IPS-NIHi7 (cell line): ENCODE measurements at regions not wholly inside any gene's neighbourhood (a gene's known extent, or its start where the extent isn't known, plus 50 kb on each side); places are given as distances from the start of the nearest gene placed in this dataset.

ENCODE experiments used
- DNase-seq: peaks from one replicate; pipeline ENCODE4 v3.0.0; 2012; ENCODE audit warnings: mixed read lengths; ENCODE audit errors: extremely low spot score

DNA sequence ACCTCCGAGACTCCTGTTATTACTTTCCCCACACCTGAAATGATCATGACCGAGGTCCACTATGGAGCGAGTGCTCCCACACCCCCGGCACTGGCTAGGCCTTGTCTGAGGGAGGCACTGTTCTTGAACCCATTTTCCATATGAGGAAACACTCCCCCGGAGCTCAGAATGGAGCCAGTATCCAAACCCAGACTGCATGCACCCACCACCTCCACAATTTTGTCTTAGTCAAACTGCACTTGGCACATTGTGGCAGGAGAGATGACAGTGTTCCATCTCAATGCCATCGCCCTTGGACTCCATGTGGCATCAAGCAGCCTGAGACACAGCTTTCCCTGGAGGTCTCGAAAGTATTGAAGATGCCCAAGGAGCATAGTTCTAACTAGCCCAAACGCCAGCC lies 154.1 kb downstream of the NUP210 start:
- no peak for DNase-seq

DNA sequence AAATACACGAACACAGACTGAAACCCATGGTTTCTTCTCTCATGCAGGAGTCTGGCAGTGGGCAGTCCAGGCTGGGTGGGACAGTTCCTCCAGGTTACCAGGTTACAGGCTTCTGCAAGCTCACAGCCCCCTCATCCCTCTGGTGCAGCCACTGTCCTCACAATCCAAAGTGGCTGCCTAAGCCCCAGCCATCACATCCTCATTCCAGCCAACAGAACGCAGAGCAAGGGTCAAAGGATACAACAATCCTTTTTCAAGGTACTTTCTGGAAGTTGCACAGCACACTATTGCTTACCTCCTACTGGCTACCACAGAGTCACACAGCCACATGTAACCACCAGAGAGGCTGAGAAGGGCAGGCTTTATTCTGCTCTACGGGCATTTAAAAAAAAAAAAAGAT lies 154.6 kb downstream of the NUP210 start:
- DNase-seq, result no peak

DNA sequence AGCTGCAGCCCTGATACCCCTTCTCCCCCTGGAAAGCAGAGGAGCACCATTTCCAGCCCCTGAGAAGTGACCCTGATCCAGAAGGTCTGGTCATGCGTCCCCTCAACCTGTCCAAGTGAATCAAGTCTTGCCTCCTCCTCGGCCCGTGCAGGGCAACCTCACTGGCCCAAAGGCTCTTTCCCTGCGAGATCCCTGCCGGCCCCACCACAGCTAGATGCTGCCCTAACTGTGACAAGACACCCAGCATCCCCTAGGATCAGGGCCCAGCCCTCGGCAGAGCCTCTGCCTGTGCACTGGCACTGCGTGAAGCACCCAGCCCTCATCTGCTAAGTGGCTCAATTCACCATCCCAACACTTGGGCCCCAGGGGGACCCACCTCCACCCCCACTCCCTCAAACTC lies 155.1 kb downstream of the NUP210 start:
- no peak for DNase-seq

DNA sequence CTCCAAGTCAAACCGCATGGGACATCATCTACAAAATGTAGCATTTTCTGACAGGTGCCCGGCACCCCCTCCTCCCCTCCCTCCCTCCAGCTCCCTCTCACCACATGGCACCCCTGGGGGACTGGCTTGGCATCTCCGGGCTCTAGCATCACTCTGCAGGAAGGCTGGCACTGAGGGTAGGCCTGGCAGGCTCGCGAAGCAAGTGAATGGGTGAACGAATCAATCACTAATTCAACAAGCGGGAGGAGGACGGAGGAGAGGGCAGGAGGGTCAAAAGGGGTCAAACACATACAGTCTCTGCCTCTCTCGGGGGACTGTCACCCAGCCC lies 155.7 kb downstream of the NUP210 start:
- DNase-seq, result no peak

DNA sequence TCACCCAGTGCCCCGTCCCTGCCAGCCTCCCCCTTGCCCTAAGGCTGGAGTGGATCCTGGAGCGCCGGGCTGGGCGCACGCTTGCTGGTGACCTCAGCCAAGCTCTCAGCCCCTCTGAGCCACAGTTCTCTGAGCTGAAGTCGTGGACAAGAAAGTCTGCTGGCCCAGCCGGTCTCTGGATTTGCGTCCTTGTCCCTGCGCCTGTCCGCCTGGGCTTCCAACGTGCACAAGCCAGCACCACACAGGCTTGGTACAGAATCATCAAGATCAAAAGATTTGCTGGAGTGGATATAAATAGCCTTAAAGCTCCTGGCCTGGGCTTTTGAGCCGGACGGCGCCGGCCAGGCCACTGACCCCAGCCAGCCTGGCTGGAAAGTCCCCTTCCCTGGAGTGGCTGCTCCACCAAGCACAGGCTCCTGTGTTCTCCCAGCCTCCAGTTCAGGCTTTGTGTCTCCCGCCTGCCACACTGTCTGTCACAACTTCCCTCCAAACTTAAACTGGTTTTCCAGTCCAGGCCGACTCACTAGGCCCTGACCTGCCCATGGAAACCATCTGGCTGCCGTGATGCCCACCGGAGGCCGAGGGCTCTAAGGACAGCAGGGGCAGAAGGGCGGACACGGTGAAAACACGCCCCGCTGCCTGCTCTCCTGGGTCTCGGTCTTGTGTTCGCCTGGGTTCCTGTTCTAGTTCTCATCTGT lies 156.2 kb downstream of the NUP210 start:
- no peak for DNase-seq

DNA sequence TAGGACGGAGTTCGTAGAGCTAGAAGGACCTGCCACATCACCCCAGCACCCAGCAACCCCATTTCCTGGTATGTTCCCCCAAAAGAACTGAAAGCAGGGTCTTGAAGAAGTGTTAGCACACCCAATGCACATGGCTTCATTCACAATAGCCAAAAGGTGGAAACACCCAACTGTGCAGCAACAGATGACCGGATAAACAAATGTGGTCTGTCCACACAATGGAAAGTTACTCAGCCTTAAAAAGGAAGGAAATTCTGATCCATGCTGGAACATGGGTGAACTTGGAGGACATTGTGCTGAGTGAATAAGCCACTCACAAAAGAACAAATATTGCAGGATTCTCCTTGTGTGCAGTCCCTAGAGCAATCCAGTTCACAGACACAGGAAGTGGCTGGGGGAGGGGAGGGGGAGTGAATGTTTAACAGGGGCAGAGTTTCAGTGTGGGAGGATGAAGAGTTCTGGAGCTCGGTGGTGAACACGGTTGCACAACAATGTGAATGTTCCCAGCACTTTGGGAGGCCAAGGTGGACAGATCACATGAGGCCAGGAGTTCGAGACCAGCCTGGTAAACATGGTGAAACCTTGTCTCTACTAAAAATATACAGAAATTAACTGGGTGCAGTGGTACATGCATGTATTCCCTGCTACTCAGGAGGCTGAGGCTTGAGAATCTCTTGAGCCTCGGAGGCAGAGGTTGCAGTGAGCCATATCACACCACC lies 157.5 kb downstream of the NUP210 start:
- no peak for DNase-seq

DNA sequence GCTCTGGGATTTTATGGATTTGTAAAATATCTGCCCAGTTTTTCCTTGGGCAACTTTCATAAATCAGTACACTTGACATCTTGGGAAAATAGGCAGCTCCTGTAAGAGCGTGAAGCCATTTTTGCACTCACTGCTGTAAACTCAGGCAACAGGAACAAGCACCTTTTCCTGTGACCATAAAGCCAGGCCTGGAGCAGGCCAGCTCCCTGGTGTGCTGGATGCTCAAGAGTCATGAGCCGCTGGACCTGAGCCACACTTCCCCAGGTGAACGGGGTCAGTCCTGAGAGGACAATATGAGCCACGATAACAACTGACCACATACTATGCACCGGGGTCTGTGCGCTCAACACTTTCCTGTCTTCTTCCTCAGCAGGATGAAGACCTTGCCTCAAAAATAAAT lies 158.2 kb downstream of the NUP210 start:
- no peak for DNase-seq

DNA sequence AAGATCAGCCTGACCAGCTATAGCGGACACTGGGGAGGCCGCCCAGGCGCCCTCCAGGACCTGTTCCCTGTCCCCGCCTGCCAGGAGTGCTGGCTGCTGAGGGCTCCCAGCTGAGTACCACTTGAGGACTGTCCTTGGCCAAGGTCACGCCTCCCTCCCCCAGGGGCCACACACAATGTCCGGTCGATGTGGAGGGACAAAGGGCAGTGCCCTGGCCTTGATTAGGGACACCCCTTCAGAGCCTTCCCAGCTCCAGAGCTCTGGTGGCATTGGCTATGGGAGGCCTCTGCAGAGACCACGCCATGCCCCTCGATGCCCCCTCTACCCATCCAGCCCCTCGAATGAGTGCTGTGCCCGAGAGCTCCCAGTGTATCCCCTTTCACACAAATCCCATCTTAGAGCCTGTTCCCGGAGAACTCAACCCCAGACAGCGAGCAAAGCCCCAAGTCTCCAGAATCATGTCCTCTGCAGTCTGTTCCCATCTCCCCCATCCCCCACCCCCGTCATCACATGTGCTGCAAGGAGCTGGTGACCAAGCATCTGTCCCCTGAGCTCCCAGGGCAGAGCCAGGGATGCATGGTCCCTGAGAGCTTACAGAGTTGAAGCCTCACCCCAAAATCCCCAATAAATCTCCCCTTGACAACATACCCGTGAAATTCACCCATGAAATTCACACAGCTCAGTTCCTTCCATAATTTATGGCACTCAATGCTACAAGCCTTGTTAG lies 158.9 kb downstream of the NUP210 start:
- DNase-seq, result no peak

DNA sequence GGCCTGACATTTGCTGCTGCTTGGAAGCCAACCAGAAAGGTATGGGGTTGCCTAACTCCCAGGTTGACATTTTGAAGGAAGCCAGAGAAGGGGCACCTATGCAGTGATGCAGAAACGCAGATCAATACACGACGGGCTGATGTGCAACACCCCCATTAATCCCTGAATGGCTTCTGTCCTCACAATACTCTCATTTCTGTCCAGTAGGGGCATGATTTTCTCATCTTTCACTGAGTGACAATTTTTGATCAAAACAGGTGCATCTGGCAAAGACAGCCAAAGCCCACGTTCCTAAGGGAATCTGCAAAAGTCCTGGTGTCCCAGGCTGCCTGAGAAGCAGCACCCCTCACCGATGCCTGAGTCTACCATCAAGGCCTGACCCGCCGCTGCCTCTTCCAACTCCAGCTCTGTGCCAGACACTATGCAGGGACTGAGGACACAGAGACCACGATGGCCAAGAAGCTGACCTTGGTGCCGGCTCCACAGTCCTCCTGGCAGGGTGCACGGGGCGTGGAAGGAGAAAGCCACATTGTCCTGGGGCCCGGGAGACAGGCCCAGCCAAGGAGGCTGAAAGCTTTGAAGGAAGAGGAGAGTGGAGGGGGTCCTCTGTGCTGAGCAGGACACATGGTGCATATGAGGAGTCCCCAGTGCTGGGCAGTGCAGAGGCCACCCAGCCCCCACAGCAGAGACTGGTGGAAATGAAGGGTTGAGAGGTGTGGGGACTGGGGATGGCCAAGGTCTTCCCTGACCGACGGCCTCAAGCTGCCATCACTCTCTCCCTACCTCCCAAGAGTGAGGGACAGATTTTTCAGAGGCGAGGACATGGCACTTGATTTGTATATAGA lies 159.6 kb downstream of the NUP210 start:
- DNase-seq, result no peak

DNA sequence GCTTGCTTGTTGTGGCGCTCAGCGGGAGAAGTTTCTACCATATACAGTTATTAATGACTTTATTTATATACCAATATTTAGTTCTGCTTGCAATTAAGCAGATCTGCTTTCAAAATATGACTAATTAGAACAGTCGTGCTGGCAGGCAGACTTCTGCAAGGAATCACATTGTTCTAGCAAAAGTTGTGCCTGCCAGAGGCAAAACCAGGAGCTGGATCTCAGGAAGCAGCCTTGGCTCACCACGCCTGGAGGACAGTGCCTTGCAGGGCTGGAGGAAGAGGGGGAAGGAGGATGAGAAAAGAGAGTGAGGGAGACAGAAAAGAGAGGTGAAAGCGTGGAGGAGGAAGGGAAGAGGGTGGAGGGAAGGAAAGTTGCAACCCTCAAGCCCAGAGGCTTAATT lies 160.3 kb downstream of the NUP210 start:
- DNase-seq, result no peak

DNA sequence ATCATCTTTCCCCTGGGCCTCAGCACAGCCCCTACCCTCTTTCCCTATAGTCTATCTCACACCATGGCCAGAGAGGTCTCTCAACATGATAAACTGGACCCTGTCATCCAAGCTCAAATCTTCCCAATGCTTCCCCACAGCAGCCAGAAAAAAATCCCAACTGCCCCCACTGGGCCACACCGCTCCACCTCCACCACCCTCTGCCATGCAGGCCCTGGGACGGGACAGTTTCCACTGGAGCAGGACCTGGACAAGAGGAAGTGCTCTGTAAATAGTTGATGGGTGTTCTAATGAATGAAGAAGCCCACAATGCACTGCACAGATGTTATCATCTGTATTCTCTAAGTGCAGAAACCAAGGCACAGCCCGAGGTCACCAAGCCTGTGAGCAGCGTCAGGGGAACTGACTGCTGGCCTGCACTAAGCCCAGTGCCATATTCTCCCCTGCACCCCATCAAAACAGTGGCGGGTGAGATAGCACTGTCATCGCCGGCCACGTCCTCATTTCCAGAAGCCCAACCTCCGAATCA lies 161.1 kb downstream of the NUP210 start:
- DNase-seq, result no peak

DNA sequence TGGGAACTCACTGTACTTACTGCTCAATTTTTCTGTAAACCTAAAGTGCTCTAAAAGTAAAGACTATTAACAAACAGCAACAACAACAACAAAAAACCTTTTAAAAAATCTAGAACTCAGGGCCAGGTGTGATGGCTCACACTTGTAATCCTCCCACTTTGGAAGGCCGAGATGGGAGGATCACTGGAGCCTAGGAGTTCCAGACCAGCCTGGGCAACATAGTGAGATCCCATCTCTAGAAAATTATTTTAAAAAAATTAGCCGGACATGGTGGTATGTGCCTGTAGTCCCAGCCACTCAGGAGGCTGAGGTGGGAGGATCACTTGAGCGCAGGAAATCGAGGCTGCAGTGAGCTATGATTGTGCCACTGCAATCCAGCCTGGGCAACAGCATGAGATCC lies 161.8 kb downstream of the NUP210 start:
- no peak for DNase-seq

DNA sequence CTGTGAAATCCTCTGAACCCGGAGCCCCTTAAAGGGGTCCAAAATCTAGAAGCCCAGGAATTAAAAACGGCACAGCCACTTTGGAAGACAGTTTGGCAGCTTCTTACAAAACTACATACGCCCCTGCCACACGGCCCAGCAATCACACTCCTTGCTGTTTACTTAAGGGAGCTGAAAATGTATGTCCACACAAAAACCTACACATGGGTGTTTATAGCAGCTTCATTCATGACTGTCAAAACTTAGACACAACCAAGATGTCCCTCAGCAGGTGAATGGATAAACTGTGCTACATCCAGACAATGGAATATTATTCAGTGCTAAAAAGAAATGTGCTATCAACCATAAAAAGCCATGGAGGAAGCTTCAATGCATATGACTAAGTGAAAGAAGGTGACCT lies 162.5 kb downstream of the NUP210 start:
- DNase-seq, result no peak

DNA sequence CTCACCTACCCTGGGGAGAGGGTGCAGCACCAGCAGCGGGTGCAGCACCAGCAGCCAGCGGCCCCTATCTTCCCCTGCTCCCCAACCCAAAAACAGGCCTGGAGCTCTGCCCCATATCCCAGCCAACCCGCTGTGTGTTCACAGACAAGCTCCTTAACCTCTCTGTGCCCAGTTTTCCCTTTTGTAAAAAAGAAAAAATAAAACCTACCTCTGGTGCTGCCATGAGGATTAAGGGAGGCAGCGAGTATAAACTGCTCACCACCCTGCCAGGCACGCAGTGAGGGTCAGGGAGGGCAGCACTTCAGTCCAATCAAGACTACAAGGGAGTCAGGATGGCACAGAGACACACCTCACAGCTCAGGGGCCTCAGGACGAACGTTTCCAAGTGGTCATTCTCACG lies 163.3 kb downstream of the NUP210 start:
- DNase-seq, result no peak

DNA sequence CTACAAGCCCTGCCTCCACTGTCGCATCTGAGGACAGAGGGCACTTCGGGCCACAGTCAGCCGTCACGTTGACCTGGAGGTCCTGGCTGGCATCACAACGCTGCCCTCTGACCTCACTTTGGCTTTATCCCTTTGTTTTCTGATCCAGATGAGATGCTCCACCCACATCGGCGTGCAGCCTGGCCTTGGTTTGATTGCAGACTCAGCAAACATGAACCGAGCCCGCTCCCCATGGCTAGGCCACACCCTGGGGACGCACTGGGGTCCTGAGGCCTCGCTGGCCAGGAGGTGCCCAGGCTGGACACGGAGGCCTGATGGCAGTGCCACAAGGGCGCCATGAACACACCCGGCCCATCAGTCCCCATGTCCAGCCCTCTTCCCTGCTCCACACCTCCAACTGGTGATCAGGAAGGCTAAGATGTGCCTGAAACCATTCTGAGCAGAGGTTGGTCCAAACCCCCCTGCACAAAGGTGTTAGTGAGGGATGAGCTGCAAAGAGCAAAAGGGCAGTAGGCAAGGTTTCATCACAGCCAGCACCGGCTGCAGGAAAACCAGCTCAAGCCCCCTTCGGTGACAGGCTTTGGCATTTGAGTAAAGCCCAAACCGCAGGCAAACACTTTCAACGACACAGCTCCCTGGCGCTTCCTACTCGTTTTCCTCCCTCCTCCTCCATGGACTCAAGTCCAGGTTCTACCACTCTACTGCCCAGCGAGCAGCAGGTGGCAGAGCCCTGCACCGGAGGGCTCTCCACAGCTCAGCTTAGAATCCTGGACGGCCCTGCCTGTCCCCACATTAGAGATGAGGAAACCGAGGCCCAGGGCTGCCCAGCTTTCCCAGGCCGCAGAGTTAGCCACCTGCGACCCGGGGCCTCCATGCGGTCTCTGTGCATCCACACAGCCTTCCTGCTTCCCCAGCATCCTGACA lies 165.8 kb downstream of the NUP210 start:
- no peak for DNase-seq

DNA sequence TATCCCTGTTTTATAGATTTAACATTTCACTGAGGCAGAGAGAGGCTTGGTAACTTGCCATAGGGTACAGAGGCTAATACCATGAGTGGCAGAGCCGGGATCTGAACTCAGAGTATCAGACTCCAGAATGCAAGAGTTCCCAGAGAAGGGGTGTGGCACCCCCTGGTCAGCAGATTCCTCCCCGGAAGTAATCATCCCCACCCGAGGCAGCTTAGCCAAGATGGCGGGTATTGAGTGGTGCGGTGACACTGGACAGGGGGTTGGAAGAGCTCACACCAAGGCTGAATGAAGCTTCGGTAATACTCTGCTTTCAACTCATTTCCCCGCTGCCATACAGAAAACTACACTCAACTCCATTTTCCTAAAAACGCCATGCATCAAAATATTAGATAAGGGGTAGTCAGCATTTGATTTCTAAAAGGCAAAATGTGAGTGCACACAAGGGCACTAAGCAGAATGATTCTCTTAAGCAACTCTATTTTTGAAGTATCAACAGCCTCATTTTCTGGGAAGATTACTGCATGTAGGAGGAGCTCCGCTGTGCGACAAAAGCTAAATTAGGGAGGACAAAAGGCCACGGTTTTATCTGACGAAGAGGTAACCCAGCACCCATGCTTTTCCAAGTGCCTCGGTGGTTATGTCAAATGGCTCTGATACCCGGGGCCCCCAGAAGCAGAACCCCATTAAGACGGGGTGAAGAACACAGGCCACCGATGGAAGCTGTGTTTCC lies 166.7 kb downstream of the NUP210 start:
- no peak for DNase-seq

DNA sequence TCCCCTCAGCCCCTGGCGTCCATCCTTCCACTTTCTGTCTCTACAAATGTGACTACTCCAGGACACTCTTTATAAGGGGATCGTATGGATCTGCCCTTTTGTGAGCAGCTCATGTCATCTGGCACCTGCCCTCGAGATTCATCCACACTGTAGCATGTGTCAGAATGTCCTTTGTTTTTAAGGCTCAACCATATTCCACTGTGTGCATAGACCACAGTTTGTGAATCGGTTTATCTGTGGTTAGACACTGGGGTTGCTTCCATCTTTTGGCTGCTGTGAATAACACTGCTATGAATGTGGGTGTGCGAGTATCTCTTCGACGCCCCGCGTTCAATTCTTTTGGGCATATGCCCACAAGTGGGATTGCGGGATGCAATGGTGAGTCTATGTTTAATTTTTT lies 167.9 kb downstream of the NUP210 start:
- DNase-seq, result no peak

DNA sequence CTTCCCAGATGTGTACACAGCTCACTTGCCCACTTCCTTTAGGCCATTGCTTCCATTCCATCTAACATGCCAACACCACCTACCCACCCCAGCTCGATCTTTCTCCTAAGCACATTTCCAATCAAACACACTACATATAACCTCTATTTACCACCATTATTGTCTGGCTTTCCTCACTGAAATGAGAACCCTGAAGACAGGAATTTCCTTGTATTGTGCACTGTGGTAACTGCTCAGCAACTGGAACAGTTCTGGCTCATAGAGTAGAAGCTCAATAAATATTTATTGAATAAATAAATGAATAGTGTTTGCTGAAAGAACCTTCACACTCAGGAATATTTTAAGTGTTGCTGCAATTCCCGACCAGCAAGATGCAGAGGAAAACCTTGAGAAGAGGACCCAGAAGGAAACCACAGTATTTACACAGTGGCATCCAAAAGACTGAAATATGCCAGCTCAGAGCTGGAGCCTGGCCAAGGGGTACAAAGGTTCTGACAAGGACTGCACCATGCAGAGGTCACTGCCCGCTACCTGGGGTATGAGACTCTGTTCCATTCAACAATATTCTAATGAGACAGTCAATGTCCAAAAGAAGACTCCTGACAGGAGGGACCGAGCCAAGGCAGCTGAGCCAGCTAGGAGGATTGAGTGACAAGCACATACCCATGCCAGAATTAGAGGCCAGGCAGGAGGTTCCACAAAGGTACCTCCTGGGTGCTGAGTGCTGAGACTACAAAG lies 168.8 kb downstream of the NUP210 start:
- no peak for DNase-seq

DNA sequence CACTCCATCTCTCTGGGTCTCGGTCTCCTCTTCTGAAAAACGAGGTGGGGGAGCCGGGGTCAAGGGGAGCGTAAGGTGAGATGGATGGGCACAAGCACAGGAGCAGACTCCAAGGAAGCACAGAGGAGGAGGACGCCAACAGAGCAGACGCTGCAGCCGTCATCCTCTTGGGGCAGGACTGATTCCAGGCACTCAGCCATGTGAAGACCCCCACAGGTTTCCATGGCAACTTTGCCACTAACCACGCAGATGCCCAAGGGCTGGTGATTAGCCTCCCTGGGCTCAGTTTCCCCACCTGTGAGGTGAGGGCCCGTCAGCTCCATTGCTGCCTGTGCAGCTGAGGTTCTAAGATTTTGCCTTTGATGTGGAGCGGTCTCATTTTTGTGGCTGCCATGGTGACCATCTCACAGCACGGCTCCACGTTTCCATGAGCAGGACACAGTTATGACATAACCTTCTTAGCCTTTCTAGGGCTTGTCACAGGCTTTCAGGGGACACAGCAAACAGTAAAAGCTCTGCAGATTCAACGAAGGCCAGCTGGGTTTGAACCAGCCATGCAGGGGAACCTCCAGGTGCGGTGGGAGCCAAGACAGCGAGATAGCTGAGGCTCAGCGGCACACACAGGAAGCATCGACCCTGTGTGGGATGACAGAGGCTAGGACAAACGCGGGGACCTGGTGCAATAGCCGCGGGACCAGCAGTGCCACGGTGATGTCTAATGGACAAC lies 170.3 kb downstream of the NUP210 start:
- DNase-seq, result no peak
